B cell (primary cell): ENCODE measurements at regions not wholly inside any gene's neighbourhood (a gene's known extent, or its start where the extent isn't known, plus 50 kb on each side); places are given as distances from the start of the nearest gene placed in this dataset.

Experiments
- ATAC-seq: fragments of 200-7000 bp; cut with Tn5 transposase; one replicate; pipeline ENCODE4 v1.10.0; 2021; ENCODE audit warnings: low read depth, mild to moderate bottlenecking, moderate number of reproducible peaks, moderate library complexity
- CTCF ChIA-PET: fragments of 350-600 bp; sonication (Branson Sonifier 250); formaldehyde crosslinking; loops from one replicate; lab custom pipeline; 2021; ENCODE audit warnings: antibody characterized with exemption, inconsistent platforms; lab: Charles Lee
- POLR2A ChIA-PET: fragments of 350-600 bp; sonication (Branson Sonifier 250); formaldehyde crosslinking; loops from one replicate; lab custom pipeline; 2021; ENCODE audit warnings: antibody characterized with exemption; lab: Charles Lee
- DNase-seq: peaks from one replicate; pipeline ENCODE4 v3.0.0; 2013
- H2AFZ ChIP-seq: 2 replicates; pipeline ENCODE4 v1.6.1; 2012; ENCODE audit warnings: mild to moderate bottlenecking, low read depth, low read length; ENCODE audit not compliant: insufficient read depth, poor library complexity, severe bottlenecking
- H3K27ac ChIP-seq, 2 donors: 1 replicate in 1 of 2; 2 replicates in 1 of 2; pipeline ENCODE4 v1.5.1; 2012 to 2013; ENCODE audit warnings: low read length in 2 of 2, mild to moderate bottlenecking in 2 of 2, moderate library complexity in 1 of 2
- H3K27me3 ChIP-seq, 4 experiments: fragments of 200-600 bp in 1 of 4; sonication (generic) in 1 of 4; replicated peaks in 1 of 4; 1 replicate in 2 of 4; 2 replicates in 2 of 4; pipeline versions ENCODE4 v1.6.1 to v1.7.0; 2013 to 2016; ENCODE audit warnings: low read length in 3 of 4, mild to moderate bottlenecking in 2 of 4, mixed read lengths in 1 of 4, moderate library complexity in 1 of 4; ENCODE audit not compliant: insufficient read depth in 4 of 4, control insufficient read depth in 3 of 4; ENCODE audit errors: control extremely low read depth in 1 of 4
- H3K36me3 ChIP-seq, 2 experiments: replicated peaks in 1 of 2; 1 replicate in 1 of 2; 2 replicates in 1 of 2; pipeline versions ENCODE4 v1.6.1 to v1.7.1; 2013; ENCODE audit warnings: low read length in 1 of 2; ENCODE audit not compliant: insufficient read depth in 2 of 2, control insufficient read depth in 1 of 2; ENCODE audit errors: control extremely low read depth in 1 of 2, extremely low read depth in 1 of 2
- H3K4me1 ChIP-seq, 2 donors: fragments of 200-600 bp in 1 of 2; sonication (generic) in 1 of 2; 1 replicate in 1 of 2; 2 replicates in 1 of 2; pipeline versions ENCODE4 v1.5.1 to v1.6.1; 2013 to 2017; ENCODE audit warnings: low read length in 2 of 2; ENCODE audit not compliant: control insufficient read depth in 2 of 2, insufficient read depth in 2 of 2
- H3K4me2 ChIP-seq: replicated peaks from 2 replicates; pipeline ENCODE3; 2012; ENCODE audit warnings: mild to moderate bottlenecking, low read depth, low read length; ENCODE audit not compliant: poor library complexity, severe bottlenecking
- H3K4me3 ChIP-seq, 5 experiments: fragments of 200-600 bp in 1 of 5; sonication (generic) in 1 of 5; 1 replicate in 3 of 5; 2 replicates in 2 of 5; pipeline versions ENCODE4 v1.5.1 to v1.7.0; 2011 to 2016; ENCODE audit warnings: low read length in 4 of 5, mild to moderate bottlenecking in 4 of 5, low read depth in 2 of 5, control low read depth in 1 of 5, moderate library complexity in 1 of 5; ENCODE audit not compliant: insufficient read depth in 1 of 5; ENCODE audit errors: control extremely low read depth in 1 of 5, extremely low read depth in 1 of 5
- H3K79me2 ChIP-seq: fragments of 200-600 bp; sonication (generic); one replicate; pipeline ENCODE4 v1.6.0; 2016; ENCODE audit warnings: low read length; ENCODE audit not compliant: control insufficient read depth, insufficient read depth
- H3K9ac ChIP-seq: fragments of 200-600 bp; sonication (generic); 2 replicates; pipeline ENCODE4 v1.6.1; 2017; ENCODE audit warnings: mild to moderate bottlenecking, low read length, moderate library complexity
- H3K9me3 ChIP-seq, 3 donors: one replicate each; pipeline versions ENCODE4 v1.6.1 to v1.7.1; 2013; ENCODE audit warnings: low read length in 2 of 3; ENCODE audit not compliant: control insufficient read depth in 2 of 3, insufficient read depth in 1 of 3; ENCODE audit errors: control extremely low read depth in 1 of 3
- H4K20me1 ChIP-seq: 2 replicates; pipeline ENCODE4 v1.6.0; 2012; ENCODE audit warnings: mild to moderate bottlenecking, low read length; ENCODE audit not compliant: insufficient read depth, control insufficient read depth, poor library complexity, severe bottlenecking
- H3K27ac Mint-ChIP-seq: one replicate; pipeline ENCODE4 v1.8.0; 2021; ENCODE audit warnings: mixed read lengths
- H3K27me3 Mint-ChIP-seq: one replicate; pipeline ENCODE4 v1.8.0; 2021; ENCODE audit warnings: mixed read lengths
- H3K4me1 Mint-ChIP-seq: one replicate; pipeline ENCODE4 v1.8.0; 2021; ENCODE audit warnings: mixed read lengths
- H3K4me3 Mint-ChIP-seq: one replicate; pipeline ENCODE4 v1.8.0; 2021; ENCODE audit warnings: mixed read lengths
- H3K9me3 Mint-ChIP-seq: one replicate; pipeline ENCODE4 v1.8.0; 2022; ENCODE audit warnings: mixed read lengths; ENCODE audit not compliant: insufficient read depth
- CTCF ChIP-seq: fragments of 200-600 bp; IDR thresholded peaks from one replicate; pipeline ENCODE4 v1.8.0; 2022; ENCODE audit warnings: antibody characterized with exemption, mild to moderate bottlenecking
- EZH2 ChIP-seq: IDR thresholded peaks from 2 replicates; pipeline ENCODE4 v1.6.1; 2012; ENCODE audit warnings: borderline replicate concordance, low read depth, mild to moderate bottlenecking, moderate library complexity, low read length; ENCODE audit not compliant: insufficient read depth, poor library complexity, severe bottlenecking
- WGBS: methylation state at CpG from one replicate; pipeline ENCODE4 v1.1.5; 2013; ENCODE audit warnings: missing lambda C conversion rate; ENCODE audit not compliant: insufficient coverage; 5-methylcytosine and 5-hydroxymethylcytosine counted together
- intact Hi-C: fragments of 100-400 bp; cut with micrococcal nuclease; formaldehyde crosslinking; loops from one replicate; pipeline ENCODE4 v1.10.0; 2022

GRCh38 chr11:12060385-12060985, 49.9 kb upstream of the MICAL2 start:
- CTCF ChIA-PET, result interaction anchor here (1.4 to 1.5 kb wide), 3 partner anchors 9 to 27 kb away, joined by 3 to 5 read pairs (median 4); no protein-coding TSS in a partner anchor
- Mint-ChIP-seq H3K4me1 (no peaks in the 10 kb centered on the region), H3K4me3 (no peak overlapping the region), H3K27me3 (peaks cover 12% of the 10 kb centered on the region), H3K27ac (no peak overlapping the region), H3K9me3 (no peaks in the 10 kb centered on the region)
- no peak overlapping the region for H3K9ac ChIP-seq
- no peaks in the 10 kb centered on the region for H4K20me1 ChIP-seq
- no peaks in the 10 kb centered on the region for H3K79me2 ChIP-seq
- ATAC-seq (no peak), DNase-seq (no peak)
- TF ChIP-seq EZH2, result no peak
- TF ChIP-seq CTCF, result no peak
- no peak overlapping the region for H2AFZ ChIP-seq
- WGBS, result 91% methylated on average over 4 of the region's 4 CpGs
- peaks cover 0 to 11% (median 0%) of the 10 kb centered on the region in 3 donors for H3K9me3 ChIP-seq
- no peaks in the 10 kb centered on the region for H3K36me3 ChIP-seq
- H3K4me3 ChIP-seq, result no peak overlapping the region
- H3K27me3 ChIP-seq, result no peaks in the 10 kb centered on the region
- no peak overlapping the region for H3K27ac ChIP-seq
- POLR2A ChIA-PET, result no interaction called here
- H3K4me1 ChIP-seq, result no peaks in the 10 kb centered on the region
- intact Hi-C loops, result no loop called here
- H3K4me2 ChIP-seq, result no peak overlapping the region
